ENCODE measurements at regions not wholly inside any gene's neighbourhood (a gene's known extent, or its start where the extent isn't known, plus 50 kb on each side); places are given as distances from the start of the nearest gene placed in this dataset.

DNA sequence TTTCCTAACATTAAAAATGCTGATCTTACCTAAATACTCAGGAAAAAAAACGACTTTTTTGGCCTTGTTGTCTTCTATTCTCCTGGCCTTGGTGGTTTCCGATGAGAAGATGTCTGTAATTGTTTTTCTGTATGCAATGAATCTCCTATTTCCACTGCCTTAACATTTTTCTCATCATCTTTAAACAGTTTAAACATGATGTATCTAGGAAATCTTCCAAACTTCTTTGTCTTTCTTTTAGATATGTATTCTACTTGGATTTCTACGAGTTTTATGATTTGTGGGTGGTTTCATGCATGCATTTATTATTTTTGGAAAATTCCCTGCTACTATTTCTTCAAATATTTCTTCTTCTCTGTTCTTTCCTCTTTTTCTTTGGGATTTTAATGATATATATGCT is 288.6 kb upstream of the GYPC start:
- TF ChIP-seq, protein P1, sequence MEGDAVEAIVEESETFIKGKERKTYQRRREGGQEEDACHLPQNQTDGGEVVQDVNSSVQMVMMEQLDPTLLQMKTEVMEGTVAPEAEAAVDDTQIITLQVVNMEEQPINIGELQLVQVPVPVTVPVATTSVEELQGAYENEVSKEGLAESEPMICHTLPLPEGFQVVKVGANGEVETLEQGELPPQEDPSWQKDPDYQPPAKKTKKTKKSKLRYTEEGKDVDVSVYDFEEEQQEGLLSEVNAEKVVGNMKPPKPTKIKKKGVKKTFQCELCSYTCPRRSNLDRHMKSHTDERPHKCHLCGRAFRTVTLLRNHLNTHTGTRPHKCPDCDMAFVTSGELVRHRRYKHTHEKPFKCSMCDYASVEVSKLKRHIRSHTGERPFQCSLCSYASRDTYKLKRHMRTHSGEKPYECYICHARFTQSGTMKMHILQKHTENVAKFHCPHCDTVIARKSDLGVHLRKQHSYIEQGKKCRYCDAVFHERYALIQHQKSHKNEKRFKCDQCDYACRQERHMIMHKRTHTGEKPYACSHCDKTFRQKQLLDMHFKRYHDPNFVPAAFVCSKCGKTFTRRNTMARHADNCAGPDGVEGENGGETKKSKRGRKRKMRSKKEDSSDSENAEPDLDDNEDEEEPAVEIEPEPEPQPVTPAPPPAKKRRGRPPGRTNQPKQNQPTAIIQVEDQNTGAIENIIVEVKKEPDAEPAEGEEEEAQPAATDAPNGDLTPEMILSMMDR (IDR thresholded peaks at IDR 0.05; ENCODE audit: low read depth, low read length, missing control alignments): no peak
- H3K4me3 ChIP-seq (ENCODE audit: low read depth, low read length): no peak overlapping the region
- no peak for DNase-seq (ENCODE audit: low read depth)

DNA sequence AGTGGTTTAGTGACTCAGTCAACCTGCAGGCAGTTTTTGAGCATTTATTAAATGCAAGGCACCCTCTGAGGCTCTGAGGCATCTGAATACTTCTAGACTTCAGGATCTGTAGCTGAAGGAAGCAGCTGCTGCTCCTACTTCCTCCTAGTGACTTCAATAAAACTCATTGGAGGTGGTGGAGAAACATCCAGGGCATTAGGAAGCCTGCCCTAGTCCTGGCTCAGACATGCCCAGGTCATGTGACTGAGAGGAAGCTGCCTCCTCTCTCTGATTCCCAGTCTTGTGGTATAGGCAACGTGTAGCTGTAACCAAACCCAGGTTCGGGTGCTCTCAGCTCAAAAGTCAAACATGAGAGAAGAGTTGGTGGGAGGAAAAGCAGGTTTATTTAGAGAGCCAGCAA is 287.2 kb upstream of the GYPC start:
- no peak for DNase-seq (ENCODE audit: low read depth)

DNA sequence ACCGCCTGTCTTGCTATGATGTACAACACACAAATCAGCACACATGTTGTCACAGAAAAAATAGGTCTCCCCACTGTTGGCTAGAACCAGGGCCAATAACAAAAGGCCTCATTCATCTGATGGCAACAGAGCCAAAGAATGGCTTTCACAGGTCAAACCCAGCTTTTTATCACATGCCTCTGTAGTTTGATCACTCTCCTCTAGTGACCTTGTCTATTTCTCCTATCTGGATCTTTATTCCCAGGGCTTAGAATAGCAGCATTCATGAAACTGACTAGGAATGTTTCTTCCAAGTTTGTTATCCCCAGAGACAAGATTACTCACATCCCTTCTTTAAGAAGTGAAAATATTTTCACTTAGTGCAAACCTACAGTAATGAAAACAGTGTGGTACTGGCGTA is 285.8 kb upstream of the GYPC start:
- TF ChIP-seq, protein P1 (IDR thresholded peaks at IDR 0.05; ENCODE audit: low read depth, low read length, missing control alignments): no peak
- no peak overlapping the region for H3K4me3 ChIP-seq (ENCODE audit: low read depth, low read length)
- DNase-seq (ENCODE audit: low read depth): no peak

More for the DNA sequence above, 287.2 kb upstream of the GYPC start:
- H3K4me3 ChIP-seq (ENCODE audit: low read depth, low read length): no peak overlapping the region
- TF ChIP-seq, protein P1 (IDR thresholded peaks at IDR 0.05; ENCODE audit: low read depth, low read length, missing control alignments): no peak

DNA sequence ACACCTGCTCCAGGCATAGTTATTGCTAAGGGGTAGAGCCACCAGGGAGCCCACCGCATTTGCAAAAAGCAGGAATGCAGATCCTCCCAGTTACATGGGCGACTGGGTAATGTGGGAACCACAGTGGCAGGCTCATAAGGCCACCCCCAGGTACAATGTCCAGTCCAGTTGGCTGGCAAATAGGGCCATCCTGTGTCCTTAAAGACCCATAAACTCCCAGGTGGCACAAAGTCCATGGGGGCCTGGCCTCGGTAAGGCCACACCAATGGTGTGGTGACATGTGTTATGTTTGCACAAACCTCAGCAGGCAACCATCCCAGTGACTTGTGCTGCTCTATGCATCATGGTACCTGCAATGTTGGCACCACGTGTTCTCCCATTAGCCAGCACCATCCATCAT is 283.6 kb upstream of the GYPC start:
- TF ChIP-seq, protein P1 (IDR thresholded peaks at IDR 0.05; ENCODE audit: low read depth, low read length, missing control alignments): no peak
- no peak for DNase-seq (ENCODE audit: low read depth)
- H3K4me3 ChIP-seq (ENCODE audit: low read depth, low read length): no peak overlapping the region

DNA sequence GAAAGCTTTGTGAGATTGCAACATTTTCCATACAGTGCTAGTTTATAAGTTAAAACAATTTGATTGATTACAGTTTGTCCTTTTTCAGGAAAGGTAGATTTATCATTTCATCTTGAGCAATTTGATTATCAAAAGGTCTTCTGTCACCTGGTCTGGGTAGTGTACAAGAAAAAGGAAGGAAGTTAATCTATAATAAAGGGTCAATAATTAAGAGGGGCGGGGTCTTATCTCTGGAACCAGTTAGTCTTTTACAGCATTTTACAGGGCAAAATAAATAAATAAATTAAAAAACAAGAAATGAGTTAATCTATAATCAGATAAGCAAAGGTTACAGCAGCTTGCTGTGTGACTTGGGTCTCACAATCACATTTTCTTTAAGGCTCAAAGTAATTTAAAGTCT is 277.8 kb upstream of the GYPC start:
- no peak overlapping the region for H3K4me3 ChIP-seq (ENCODE audit: low read depth, low read length)
- TF ChIP-seq, protein P1 (IDR thresholded peaks at IDR 0.05; ENCODE audit: low read depth, low read length, missing control alignments): no peak
- DNase-seq (ENCODE audit: low read depth): no peak

- no peak for DNase-seq (ENCODE audit: low read depth)
- no peak overlapping the region for H3K4me3 ChIP-seq (ENCODE audit: low read depth, low read length)
- TF ChIP-seq, protein P1 (IDR thresholded peaks at IDR 0.05; ENCODE audit: low read depth, low read length, missing control alignments): no peak
Observed at GRCh38 chr2:126381091-126381490, 274.9 kb upstream of the GYPC start.

DNA sequence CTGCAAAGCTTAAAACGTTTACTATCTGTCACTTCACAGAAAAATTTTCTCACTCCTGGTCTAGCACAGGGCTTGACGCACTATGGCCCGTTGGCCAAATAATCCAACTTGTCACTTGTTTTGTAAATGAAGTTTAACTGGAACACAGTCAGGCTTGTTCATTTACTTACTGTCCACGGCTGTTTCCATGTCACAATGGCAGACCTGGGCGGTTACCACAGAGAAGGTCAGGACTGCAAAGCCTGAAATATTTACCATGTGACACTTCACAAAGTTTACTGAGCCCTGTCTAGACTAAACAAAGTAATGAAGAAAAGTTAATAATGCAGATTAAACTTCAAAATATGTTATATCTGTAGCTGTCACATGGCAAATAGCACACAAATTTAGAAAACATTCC is 273.0 kb upstream of the GYPC start:
- DNase-seq (ENCODE audit: low read depth): no peak
- no peak overlapping the region for H3K4me3 ChIP-seq (ENCODE audit: low read depth, low read length)
- TF ChIP-seq, protein P1 (IDR thresholded peaks at IDR 0.05; ENCODE audit: low read depth, low read length, missing control alignments): no peak
